ENCODE measurements at regions not wholly inside any gene's neighbourhood (a gene's known extent, or its start where the extent isn't known, plus 50 kb on each side); places are given as distances from the start of the nearest gene placed in this dataset.

- no peak for DNase-seq (ENCODE audit: extremely low spot score)
- ChIA-PET POLR2A (no interaction called here), CTCF (interaction anchor here (0.6 to 1.0 kb wide), 2 partner anchors 34 to 40 kb away, joined by 3 read pairs; no protein-coding TSS in a partner anchor)
- no peak for TF ChIP-seq CTCF (IDR thresholded peaks at IDR 0.05; ENCODE audit: control extremely low read depth, extremely low read depth, low read depth, missing control alignments)
These were observed 156.5 kb upstream of the CHST15 start for GRCh38 chr10:124249812-124250432.

DNA sequence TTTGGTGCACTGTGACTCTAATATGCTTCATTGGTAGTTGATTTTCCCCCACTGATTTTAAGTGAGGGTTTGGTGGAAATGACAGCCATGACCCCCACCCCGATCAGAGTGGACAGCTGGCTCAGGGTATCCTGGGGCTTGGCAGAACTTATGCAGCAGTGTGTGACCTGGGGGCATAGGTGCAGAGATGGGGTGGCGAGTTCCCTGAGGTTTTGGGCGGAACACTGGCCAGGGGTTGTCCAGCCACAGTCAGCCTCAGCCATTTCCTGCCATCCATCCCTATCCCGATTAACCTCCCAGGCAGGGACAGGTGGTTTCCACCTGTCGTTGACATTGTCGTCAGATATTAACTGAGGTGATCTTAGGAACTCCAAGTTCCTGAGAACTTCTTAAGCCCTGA, 155.8 kb upstream of the CHST15 start:
- ChIA-PET POLR2A (no interaction called here), CTCF (interaction anchor here (1.0 kb wide), 1 partner anchor 41 kb away, joined by 3 read pairs; no protein-coding TSS in a partner anchor)
- no peak for TF ChIP-seq CTCF (IDR thresholded peaks at IDR 0.05; ENCODE audit: control extremely low read depth, extremely low read depth, low read depth, missing control alignments)
- DNase-seq (ENCODE audit: extremely low spot score): no peak

- ChIA-PET CTCF (no interaction called here), POLR2A (no interaction called here)
- no peak for DNase-seq (ENCODE audit: extremely low spot score)
- no peak for TF ChIP-seq CTCF (IDR thresholded peaks at IDR 0.05; ENCODE audit: control extremely low read depth, extremely low read depth, low read depth, missing control alignments)
These were observed 155.0 kb upstream of the CHST15 start for GRCh38 chr10:124248056-124249045.

DNA sequence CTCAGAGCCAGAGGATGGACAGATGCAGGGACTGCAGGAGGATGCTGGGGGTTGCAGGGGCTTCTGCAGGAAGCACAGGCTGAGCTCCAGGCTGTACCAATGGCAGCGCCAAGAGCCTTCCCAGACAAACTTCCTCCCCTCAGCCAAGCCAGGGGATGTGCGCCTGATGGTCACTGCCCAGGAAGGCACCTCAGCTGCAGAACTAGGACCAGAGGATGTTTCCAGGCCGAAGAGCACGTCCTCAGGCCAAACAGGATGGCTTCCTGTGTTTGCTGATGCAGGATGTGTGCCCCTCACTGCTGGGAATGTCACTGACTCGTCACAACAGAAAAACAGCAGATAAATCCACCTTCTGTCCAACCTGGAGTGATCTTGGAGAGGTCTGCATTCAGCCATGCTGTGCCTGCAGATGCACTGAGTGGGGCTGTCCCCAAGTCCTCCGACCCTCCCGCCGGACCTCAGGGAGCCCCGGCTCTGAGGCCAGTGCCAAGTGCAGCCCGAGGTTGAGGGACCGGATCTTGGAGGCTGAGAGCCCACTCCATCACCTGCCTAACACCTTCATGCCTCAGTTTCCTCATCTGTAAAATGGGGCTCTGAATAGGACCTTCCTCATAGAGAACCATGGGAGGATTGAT, 152.5 kb upstream of the CHST15 start:
- DNase-seq (ENCODE audit: extremely low spot score): no peak
- CTCF ChIA-PET: no interaction called here
- TF ChIP-seq CTCF (IDR thresholded peaks at IDR 0.05; ENCODE audit: control extremely low read depth, extremely low read depth, low read depth, missing control alignments): no peak
- POLR2A ChIA-PET: interaction anchor here (0.7 kb wide), 1 partner anchor 565 kb away, joined by 5 read pairs; no protein-coding TSS in a partner anchor

DNA sequence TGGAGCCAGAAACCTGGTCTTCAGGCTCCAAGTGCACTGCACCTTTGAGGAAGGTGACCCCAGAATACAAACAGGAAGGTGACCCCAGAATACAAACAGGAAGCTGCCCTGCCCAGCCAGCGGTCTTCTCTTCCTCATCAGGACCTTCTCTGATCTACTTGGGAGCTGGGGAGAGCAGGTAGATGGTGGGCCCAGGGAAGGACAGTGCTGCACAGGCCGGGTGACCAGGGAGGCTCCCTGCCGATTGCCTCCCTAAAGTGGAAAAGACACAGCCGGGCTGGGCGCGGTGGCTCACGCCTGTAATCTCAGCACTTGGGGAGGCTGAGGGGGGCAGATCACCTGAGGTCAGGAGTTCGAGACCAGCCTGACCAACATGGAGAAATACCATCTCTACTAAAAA, 151.8 kb upstream of the CHST15 start:
- CTCF ChIA-PET: interaction anchor here (0.9 to 1.2 kb wide), 2 partner anchors 14 to 144 kb away, joined by 3 read pairs; no protein-coding TSS in a partner anchor
- DNase-seq (ENCODE audit: extremely low spot score): no peak
- POLR2A ChIA-PET: interaction anchor here (0.7 kb wide), 1 partner anchor 565 kb away, joined by 5 read pairs; no protein-coding TSS in a partner anchor
- no peak for TF ChIP-seq CTCF (IDR thresholded peaks at IDR 0.05; ENCODE audit: control extremely low read depth, extremely low read depth, low read depth, missing control alignments)

GRCh38 chr10:124244256-124244877, 151.0 kb upstream of the CHST15 start:
- ChIA-PET POLR2A (no interaction called here), CTCF (interaction anchor here (0.9 to 1.2 kb wide), 3 partner anchors 13 to 145 kb away, joined by 3 read pairs; no protein-coding TSS in a partner anchor)
- TF ChIP-seq CTCF (IDR thresholded peaks at IDR 0.05; ENCODE audit: control extremely low read depth, extremely low read depth, low read depth, missing control alignments): no peak
- DNase-seq (ENCODE audit: extremely low spot score): no peak

Data from GM10248 (cell line).